Keratinocyte (primary cell): ENCODE measurements at regions not wholly inside any gene's neighbourhood (a gene's known extent, or its start where the extent isn't known, plus 50 kb on each side); places are given as distances from the start of the nearest gene placed in this dataset.

Source experiments
- DNase-seq: peaks from one replicate; pipeline ENCODE4 v3.0.0-alpha.2; 2011; ENCODE audit warnings: low read depth, missing footprints, low spot score
- FAIRE-seq: peaks from 2 replicates; lab custom pipeline; 2011; peaks lifted over from hg19 to GRCh38; lab: Jason Lieb, UNC
- H2AFZ ChIP-seq: 2 replicates; pipeline ENCODE4 v1.6.0; 2012; ENCODE audit warnings: low read length, control low read depth, inconsistent platforms; ENCODE audit not compliant: control insufficient read depth
- H3K27ac ChIP-seq: 2 replicates; pipeline ENCODE4 v1.5.1; 2011; ENCODE audit warnings: low read length; ENCODE audit not compliant: control insufficient read depth, insufficient read depth
- H3K27me3 ChIP-seq: 3 replicates; pipeline ENCODE4 v1.6.0; 2011; ENCODE audit warnings: low read length; ENCODE audit not compliant: control insufficient read depth, insufficient read depth; ENCODE audit errors: extremely low read depth
- H3K36me3 ChIP-seq, 2 experiments: 2 replicates in 1 of 2; 3 replicates in 1 of 2; pipeline ENCODE4 v1.5.1; 2011; ENCODE audit warnings: low read length in 2 of 2, mild to moderate bottlenecking in 1 of 2; ENCODE audit not compliant: control insufficient read depth in 2 of 2, insufficient read depth in 2 of 2; ENCODE audit errors: extremely low read depth in 1 of 2
- H3K4me1 ChIP-seq: 3 replicates; pipeline ENCODE4 v1.5.1; 2011; ENCODE audit warnings: low read length; ENCODE audit not compliant: control insufficient read depth, insufficient read depth; ENCODE audit errors: extremely low read depth
- H3K4me2 ChIP-seq: 3 replicates; pipeline ENCODE4 v1.6.0; 2011; ENCODE audit warnings: low read depth, low read length; ENCODE audit not compliant: control insufficient read depth, insufficient read depth; ENCODE audit errors: extremely low read depth
- H3K4me3 ChIP-seq, 3 experiments: fragments of 200-600 bp in 1 of 3; sonication (generic) in 1 of 3; 2 replicates in 2 of 3; 3 replicates in 1 of 3; pipeline ENCODE4 v1.5.1; 2011 to 2016; ENCODE audit warnings: low read length in 3 of 3, mild to moderate bottlenecking in 3 of 3, control low read depth in 2 of 3, inconsistent platforms in 1 of 3, low read depth in 1 of 3, mixed read lengths in 1 of 3, mixed run types in 1 of 3, moderate library complexity in 1 of 3; ENCODE audit not compliant: control insufficient read depth in 2 of 3, insufficient read depth in 2 of 3; ENCODE audit errors: extremely low read depth in 1 of 3
- H3K79me2 ChIP-seq: 2 replicates; pipeline ENCODE4 v1.6.0; 2012; ENCODE audit warnings: low read length; ENCODE audit not compliant: control insufficient read depth, insufficient read depth
- H3K9ac ChIP-seq: 3 replicates; pipeline ENCODE4 v1.6.0; 2011; ENCODE audit warnings: low read length; ENCODE audit not compliant: control insufficient read depth, insufficient read depth; ENCODE audit errors: extremely low read depth
- H3K9me1 ChIP-seq: 3 replicates; pipeline ENCODE4 v1.6.0; 2011; ENCODE audit warnings: low read length; ENCODE audit not compliant: control insufficient read depth, insufficient read depth; ENCODE audit errors: extremely low read depth
- H3K9me3 ChIP-seq: 2 replicates; pipeline ENCODE4 v1.5.1; 2012; ENCODE audit warnings: low read depth, low read length; ENCODE audit not compliant: control insufficient read depth
- H4K20me1 ChIP-seq: 3 replicates; pipeline ENCODE4 v1.6.0; 2011; ENCODE audit warnings: low read length; ENCODE audit not compliant: control insufficient read depth, insufficient read depth; ENCODE audit errors: extremely low read depth
- EZH2 ChIP-seq: IDR thresholded peaks from one replicate; pipeline ENCODE4 v1.6.1; 2012; ENCODE audit warnings: inconsistent platforms, mild to moderate bottlenecking, low read length, moderate library complexity
- dilution Hi-C: fragments of 300-500 bp; cut with MboI; formaldehyde crosslinking; loops from one replicate; pipeline ENCODE4 v1.7.0; 2020; ENCODE audit warnings: low sequenced_read_pairs; ENCODE audit not compliant: extremely low pct_ligation_motif_present
- TF ChIP-seq, protein P1 (sequence below), 3 experiments: IDR thresholded peaks in 1 of 3; conservative IDR thresholded peaks in 1 of 3; optimal IDR thresholded peaks in 1 of 3; 2 replicates in 2 of 3; 3 replicates in 1 of 3; pipeline versions ENCODE3 to v1.5.1; 2011; ENCODE audit warnings: low read length in 3 of 3, mild to moderate bottlenecking in 3 of 3, moderate library complexity in 2 of 3, control low read depth in 1 of 3, inconsistent platforms in 1 of 3; ENCODE audit not compliant: insufficient read depth in 2 of 3; ENCODE audit errors: extremely low read depth in 1 of 3

DNA sequence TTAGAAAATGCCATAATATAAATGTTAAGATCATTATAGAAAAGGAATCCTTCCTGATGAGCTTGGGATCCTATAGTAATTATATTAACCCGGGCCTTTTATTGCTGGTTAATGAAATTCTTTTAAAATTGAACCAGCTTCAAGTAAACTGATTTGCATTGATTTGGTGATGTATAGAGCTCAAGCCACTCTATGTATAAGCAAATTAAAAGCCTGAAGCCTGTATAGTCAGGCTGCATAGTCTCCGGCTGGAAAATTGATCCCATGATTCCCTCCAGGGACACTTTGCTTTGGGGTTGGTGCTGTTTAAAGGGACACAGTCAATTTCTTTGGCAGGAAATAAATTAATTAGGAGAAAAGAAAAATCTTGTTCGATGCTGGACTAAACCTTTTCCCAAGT is 199.1 kb downstream of the HERPUD2 start:
- dilution Hi-C loops: no loop called here
- H3K27me3 ChIP-seq: no peaks in the 10 kb centered on the region
- TF ChIP-seq, protein P1, sequence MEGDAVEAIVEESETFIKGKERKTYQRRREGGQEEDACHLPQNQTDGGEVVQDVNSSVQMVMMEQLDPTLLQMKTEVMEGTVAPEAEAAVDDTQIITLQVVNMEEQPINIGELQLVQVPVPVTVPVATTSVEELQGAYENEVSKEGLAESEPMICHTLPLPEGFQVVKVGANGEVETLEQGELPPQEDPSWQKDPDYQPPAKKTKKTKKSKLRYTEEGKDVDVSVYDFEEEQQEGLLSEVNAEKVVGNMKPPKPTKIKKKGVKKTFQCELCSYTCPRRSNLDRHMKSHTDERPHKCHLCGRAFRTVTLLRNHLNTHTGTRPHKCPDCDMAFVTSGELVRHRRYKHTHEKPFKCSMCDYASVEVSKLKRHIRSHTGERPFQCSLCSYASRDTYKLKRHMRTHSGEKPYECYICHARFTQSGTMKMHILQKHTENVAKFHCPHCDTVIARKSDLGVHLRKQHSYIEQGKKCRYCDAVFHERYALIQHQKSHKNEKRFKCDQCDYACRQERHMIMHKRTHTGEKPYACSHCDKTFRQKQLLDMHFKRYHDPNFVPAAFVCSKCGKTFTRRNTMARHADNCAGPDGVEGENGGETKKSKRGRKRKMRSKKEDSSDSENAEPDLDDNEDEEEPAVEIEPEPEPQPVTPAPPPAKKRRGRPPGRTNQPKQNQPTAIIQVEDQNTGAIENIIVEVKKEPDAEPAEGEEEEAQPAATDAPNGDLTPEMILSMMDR (optimal IDR thresholded peaks at IDR 0.05 in 1 of 3, IDR thresholded peaks at IDR 0.05 in 1 of 3, conservative IDR thresholded peaks at IDR 0.05 in 1 of 3; ENCODE audit: extremely low read depth in 1 of 3, insufficient read depth in 2 of 3, low read length in 3 of 3): no peak
- TF ChIP-seq EZH2: no peak
- H3K27ac ChIP-seq: no peak overlapping the region
- H3K9me3 ChIP-seq: no peaks in the 10 kb centered on the region
- no peak overlapping the region for H3K9ac ChIP-seq
- no peak overlapping the region for H2AFZ ChIP-seq
- H3K9me1 ChIP-seq: no peaks in the 10 kb centered on the region
- H3K36me3 ChIP-seq: no peaks in the 10 kb centered on the region
- H3K4me2 ChIP-seq: no peak overlapping the region
- H4K20me1 ChIP-seq: no peaks in the 10 kb centered on the region
- DNase-seq (no peak), FAIRE-seq (no peak)
- H3K79me2 ChIP-seq: no peaks in the 10 kb centered on the region
- H3K4me3 ChIP-seq: no peak overlapping the region
- H3K4me1 ChIP-seq: no peaks in the 10 kb centered on the region

DNA sequence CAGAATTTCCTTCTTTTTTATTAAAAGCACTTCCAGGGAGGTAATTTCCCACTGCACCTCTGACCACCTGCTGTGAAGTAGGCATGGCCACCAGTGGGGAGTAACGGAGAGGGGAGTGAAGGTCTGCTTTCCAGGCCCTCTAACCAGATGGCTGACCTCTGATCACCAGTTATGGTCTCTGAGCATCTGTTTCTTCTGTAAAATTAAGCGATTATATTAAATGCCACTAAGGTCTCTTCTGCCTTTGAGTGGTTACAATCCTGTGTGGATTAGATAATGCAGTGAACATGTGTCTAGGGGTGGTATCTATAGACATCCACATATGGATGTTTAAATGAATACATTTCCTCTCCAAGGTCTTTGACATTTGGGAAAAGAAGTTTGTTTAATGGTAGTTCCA is 199.6 kb downstream of the HERPUD2 start:
- no peak overlapping the region for H3K4me2 ChIP-seq
- no peak overlapping the region for H3K4me3 ChIP-seq
- no peaks in the 10 kb centered on the region for H3K36me3 ChIP-seq
- no peaks in the 10 kb centered on the region for H3K79me2 ChIP-seq
- no peaks in the 10 kb centered on the region for H3K27me3 ChIP-seq
- dilution Hi-C loops: no loop called here
- H3K4me1 ChIP-seq: no peaks in the 10 kb centered on the region
- no peaks in the 10 kb centered on the region for H3K9me1 ChIP-seq
- H3K27ac ChIP-seq: no peak overlapping the region
- no peak for FAIRE-seq
- H4K20me1 ChIP-seq: no peaks in the 10 kb centered on the region
- H3K9ac ChIP-seq: no peak overlapping the region
- TF ChIP-seq EZH2: no peak
- TF ChIP-seq, protein P1 (optimal IDR thresholded peaks at IDR 0.05 in 1 of 3, IDR thresholded peaks at IDR 0.05 in 1 of 3, conservative IDR thresholded peaks at IDR 0.05 in 1 of 3; ENCODE audit: extremely low read depth in 1 of 3, insufficient read depth in 2 of 3, low read length in 3 of 3): no peak
- H2AFZ ChIP-seq: no peak overlapping the region
- DNase-seq: no peak
- H3K9me3 ChIP-seq: no peaks in the 10 kb centered on the region
